ENCODE measurements at regions not wholly inside any gene's neighbourhood (a gene's known extent, or its start where the extent isn't known, plus 50 kb on each side); places are given as distances from the start of the nearest gene placed in this dataset.
"Not testable (repeated sequence)": the region's sequence is repeated elsewhere in the genome, so short reads cannot be mapped to it uniquely, and the experiment has no call there.

- intact Hi-C loops (cut with micrococcal nuclease) = no loop called here
These were observed 99.4 kb upstream of the LSM6 start for GRCh38 chr4:146076081-146076480.

DNA sequence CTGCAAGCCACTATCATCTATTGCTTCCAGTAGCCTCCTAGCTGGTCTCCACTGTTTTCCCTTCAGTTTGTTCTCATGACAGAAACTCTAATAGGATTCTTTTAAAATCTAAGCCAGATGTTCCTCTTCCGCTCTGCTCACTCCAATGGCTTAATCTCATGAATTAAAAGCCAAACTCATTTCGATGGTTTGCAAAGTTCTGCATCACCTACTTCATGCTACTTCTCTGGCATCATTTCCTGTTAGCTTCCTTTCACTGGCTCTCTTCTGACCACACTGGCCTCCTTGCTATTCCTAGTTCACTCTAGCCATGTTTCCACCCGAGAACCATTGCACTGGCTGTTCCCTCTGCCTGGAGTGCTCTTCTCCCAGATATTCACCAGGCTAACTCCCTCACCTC is 102.0 kb upstream of the LSM6 start:
- intact Hi-C loops (cut with micrococcal nuclease) = no loop called here

DNA sequence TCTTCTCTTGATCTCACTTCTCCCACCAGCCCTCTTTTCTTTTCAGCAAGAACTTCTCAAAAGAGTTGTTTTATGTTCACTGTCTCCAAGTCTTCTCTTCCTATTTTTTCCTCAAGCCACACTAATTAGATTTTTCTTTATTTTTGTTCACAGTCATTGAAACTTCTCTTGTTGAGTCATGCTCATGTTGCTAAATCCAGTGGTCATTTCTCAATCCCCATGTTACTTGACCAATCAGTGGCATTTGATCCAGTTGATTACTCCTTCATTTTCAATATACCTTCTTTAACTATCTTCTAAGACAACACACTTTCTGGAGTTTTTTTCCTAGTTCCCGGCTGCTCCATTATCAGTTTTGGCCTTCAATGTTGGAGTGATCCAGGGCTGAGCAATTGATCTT is 103.1 kb upstream of the LSM6 start:
- intact Hi-C loops (cut with micrococcal nuclease) = no loop called here

DNA sequence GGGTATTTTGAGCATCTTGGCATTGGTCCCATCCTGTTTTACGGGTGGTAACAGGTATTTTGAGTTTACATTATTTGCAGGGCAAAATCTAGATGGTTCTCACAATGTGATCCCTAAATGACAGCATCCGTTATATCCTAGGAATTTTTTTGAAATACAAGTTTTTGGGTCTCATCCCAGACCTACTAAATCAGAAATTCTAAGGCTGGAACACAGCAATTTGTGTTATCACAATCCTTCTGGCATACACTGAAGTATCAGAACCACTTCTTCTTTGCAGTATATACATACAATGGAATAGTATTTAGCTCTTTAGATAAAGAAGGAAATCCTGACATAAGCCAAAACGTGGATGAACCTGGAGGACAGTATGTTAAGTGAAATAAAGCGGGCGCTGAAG is 104.1 kb upstream of the LSM6 start:
- intact Hi-C loops (cut with micrococcal nuclease) = no loop called here

GRCh38 chr4:146063143-146063542 is 112.4 kb upstream of the LSM6 start:
- intact Hi-C loops (cut with micrococcal nuclease) = no loop called here

- intact Hi-C loops (cut with micrococcal nuclease) = no loop called here
These were observed 113.2 kb upstream of the LSM6 start for GRCh38 chr4:146062340-146062739.

DNA sequence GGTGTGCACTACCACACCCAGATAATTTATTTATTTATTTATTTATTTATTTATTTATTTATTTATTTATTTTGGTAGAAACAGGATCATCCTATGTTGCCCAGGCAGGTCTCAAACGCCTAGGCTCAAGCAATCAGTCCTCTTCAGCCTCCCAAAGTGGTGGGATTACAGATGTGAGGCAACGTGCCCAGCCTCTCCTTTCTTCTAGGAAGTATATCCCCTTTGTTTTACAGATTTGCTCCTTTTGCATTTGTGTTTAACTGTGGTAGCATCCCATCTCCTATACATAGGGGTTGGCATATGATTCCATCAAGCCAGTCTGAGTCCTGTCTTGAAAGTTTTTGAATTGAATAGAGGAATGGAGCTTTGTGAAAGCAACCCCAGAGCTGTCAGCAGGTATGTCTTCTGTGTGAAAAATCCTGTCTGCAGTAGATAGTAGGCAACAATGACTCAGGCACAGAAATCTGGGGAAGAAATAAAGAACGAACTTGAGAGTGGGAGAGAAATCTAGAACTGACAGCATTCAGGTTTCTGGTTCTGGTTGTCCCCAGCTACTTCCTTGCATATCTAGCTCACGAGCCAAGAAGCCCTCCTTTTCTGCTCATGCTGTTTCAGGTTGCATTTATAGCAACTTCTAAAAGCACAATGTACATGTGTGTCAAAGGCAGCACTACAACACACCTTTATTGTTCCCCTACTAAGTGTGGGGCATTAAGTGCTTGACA is 113.7 kb upstream of the LSM6 start:
- intact Hi-C loops (cut with micrococcal nuclease) = no loop called here

GRCh38 chr4:146059865-146060264 is 115.7 kb upstream of the LSM6 start:
- intact Hi-C loops (cut with micrococcal nuclease) = no loop called here

DNA sequence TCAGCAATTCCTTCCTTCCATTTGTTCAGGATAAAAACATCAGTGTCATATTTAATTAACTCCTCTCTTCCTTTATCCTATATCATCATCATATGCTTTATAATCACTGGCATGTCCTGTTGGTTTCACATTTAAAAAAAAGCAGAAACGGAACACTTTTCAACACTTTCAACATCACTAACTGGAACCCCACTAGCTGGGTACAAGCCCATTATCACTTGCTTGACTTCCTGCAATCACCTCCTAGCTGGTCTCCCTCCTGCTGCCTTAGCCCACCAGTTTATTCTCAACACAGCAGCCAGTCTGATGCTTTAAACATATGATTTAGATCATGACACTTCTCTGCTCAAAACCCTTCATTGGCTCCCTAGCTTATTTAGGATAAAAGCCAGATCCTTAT is 116.4 kb upstream of the LSM6 start:
- intact Hi-C loops (cut with micrococcal nuclease) = no loop called here

DNA sequence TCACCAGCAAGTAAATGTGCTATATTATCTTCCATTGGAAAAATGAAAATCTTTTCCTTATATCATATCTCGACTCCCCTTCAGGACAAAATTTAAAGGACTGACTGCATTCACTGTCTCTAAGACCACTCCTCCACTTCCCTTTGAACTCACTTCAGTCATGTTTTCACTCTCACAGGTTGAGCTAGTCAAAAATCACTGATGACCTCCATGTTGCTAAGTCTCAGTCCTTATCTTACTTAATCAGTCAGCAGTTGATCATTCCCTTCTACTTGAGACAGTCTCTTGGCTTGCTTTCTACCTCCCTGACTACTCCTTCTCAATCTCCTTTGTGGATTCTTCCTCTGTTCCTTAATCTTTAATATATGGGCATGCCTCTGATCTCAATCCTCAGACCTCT is 117.0 kb upstream of the LSM6 start:
- intact Hi-C loops (cut with micrococcal nuclease) = no loop called here

DNA sequence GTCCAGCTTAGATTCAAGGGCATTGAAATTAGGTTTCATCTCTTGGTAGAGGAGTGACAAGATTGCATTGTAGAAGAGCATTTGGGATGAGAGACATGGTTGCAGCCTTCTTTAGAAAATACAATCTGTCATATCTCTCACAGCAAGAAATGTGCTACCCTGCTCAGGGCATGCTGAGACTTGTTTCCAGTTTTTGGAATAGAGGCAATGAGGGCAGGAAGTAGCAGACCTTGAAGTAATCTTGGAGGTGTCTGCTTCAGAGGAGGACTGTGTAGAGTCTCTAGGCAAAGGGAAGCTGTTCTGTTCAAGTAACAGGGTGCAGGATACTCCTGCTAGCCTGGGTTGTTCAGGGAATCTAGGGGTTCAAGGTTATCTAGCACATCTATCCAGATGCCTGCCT is 116.1 kb upstream of the ZNF827 start:
- intact Hi-C loops (cut with micrococcal nuclease) = no loop called here

DNA sequence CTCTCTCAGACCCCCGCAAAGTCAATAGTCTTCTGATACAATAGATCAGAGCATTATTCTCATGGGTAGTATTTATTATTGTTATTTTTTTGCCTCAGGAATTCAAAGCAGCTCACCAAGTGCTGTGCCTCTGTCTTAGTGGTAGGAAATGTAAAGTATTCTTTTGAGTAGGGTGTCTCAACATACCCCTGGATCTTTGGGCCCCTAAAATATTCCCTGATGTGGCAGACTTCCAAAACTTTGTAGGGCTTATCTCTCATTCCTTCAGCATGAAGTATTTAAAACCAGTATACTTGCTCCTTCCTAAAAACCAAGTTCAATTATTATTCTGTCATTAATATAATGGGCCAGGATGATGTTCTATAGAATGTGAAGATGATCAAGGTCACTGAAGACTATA is 115.3 kb upstream of the ZNF827 start:
- intact Hi-C loops (cut with micrococcal nuclease) = no loop called here

- intact Hi-C loops (cut with micrococcal nuclease) = no loop called here
These were observed 113.2 kb upstream of the ZNF827 start for GRCh38 chr4:146051728-146052391.

- intact Hi-C loops (cut with micrococcal nuclease) = no loop called here
These were observed 112.6 kb upstream of the ZNF827 start for GRCh38 chr4:146051223-146051622.

- intact Hi-C loops (cut with micrococcal nuclease) = no loop called here
These were observed 111.2 kb upstream of the ZNF827 start for GRCh38 chr4:146049802-146050201.

- intact Hi-C loops (cut with micrococcal nuclease) = not testable (repeated sequence)
These were observed 109.1 kb upstream of the ZNF827 start for GRCh38 chr4:146047768-146048167.

DNA sequence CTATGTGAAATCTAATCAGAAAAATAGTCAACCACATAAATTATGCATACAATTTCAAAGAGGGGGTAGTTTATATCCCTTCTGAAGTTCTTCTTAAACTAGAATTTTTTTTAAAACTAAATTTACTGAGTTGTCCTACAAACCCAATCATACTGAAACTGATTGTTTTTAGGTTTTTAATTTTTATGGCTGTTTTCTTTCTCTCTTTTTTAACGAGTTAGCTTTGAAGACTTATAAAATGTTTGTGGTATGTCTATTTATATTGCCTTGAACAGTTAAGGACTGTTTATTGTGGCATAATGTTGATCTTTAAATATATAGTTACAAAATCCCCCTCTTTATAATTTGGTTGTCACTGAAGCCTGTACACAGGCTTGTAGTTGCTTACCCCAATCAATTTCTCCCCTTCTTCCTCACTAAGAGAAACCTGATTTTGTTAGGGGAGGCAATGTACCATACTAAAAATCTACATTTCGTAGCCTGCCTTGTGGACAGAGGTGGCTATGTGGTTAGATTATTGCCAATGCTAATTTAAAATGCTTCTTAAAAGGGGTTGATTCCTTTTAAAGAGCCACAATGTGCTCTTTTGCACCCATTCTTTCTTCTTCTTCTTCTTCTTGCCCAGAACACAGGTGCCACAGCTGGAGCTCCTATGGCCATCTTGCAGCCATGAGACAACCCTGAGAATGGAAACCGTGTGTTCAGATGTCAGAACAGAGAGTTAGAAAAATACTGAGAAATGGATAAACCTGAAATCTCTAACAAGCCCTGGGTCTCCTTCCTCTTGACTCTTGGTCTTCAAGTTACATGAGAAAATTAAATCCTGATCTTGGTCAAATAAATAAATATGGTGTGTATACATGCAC is 102.7 kb upstream of the ZNF827 start:
- intact Hi-C loops (cut with micrococcal nuclease) = no loop called here

GRCh38 chr4:146040623-146041022 is 102.0 kb upstream of the ZNF827 start:
- intact Hi-C loops (cut with micrococcal nuclease) = no loop called here

- intact Hi-C loops (cut with micrococcal nuclease) = no loop called here
These were observed 94.5 kb upstream of the ZNF827 start for GRCh38 chr4:146033149-146033548.

- intact Hi-C loops (cut with micrococcal nuclease) = no loop called here
These were observed 93.7 kb upstream of the ZNF827 start for GRCh38 chr4:146032234-146032860.

DNA sequence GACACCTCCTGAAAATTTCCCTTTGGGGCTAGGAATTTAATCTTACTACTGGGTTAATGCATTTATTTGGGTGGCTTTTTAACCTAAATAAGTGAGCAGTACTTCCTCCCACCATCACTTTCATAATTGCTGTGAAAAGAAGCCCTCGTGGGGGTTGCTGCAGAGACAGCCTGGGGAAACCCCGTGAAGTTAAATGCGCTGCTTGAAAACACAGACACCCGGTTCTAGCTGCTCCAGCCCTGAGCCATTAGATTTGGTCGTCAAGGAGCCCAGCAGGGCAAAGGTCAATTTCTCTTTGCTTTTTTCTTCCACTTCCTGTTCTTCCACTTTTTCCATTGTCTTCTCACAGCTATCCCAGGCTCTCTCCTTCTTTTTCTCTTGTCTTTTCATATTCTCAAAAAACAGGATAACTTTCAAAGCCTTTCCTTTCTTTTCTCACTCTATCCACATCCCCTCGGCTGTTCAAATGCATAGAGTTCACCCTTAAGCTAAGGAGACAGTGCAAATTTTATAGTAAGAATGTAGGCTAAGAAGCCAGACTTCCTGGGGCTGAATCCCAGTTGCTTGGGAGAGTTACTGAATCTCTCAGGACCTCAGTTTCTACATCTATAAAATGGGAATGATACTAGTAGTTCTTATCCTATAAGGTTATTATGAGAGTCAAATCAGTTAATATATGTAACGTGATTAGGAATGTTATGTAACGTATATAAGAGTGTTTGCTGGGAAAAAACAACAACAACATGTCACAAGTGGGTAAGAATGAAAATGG is 91.5 kb upstream of the ZNF827 start:
- intact Hi-C loops (cut with micrococcal nuclease) = no loop called here

Data from T-helper 2 cell treated with Interferon-gamma antibody and Interleukin-4, amounts not matched to agents 100 ng/mL and 5 ng/mL, for 36 hours (primary cell).